IMR-90 (cell line): ENCODE measurements at regions not wholly inside any gene's neighbourhood (a gene's known extent, or its start where the extent isn't known, plus 50 kb on each side); places are given as distances from the start of the nearest gene placed in this dataset.

ENCODE experiments used
- ATAC-seq: fragments of 200-7000 bp; cut with Tn5 transposase; 2 replicates; pipeline ENCODE4 v1.9.1; 2020; ENCODE audit warnings: low read depth, mild to moderate bottlenecking, moderate library complexity
- BruUV-seq: library from RNA; stranded (reverse); fragments of 400-500 nt; replicated peaks from 2 replicates; lab custom pipeline; 2021; lab: Mats Ljungman, UMichigan
- CTCF ChIA-PET: fragments of 300-600 bp; formaldehyde crosslinking; extraction: SDS; loops from one replicate; lab custom pipeline; 2021; ENCODE audit warnings: antibody characterized with exemption; lab: Yijun Ruan, JAX
- POLR2A ChIA-PET: fragments of 300-600 bp; sonication (Branson Sonifier 250); formaldehyde crosslinking; loops from one replicate; lab custom pipeline; 2022; ENCODE audit warnings: antibody characterized with exemption; ENCODE audit not compliant: unreplicated experiment; lab: Charles Lee
- DNase-seq: peaks from one replicate; pipeline ENCODE4 v3.0.0; 2013
- H2AFZ ChIP-seq: replicated peaks from 2 replicates; pipeline ENCODE3; 2013; ENCODE audit warnings: low read length, mild to moderate bottlenecking; ENCODE audit not compliant: poor library complexity
- H2AK5ac ChIP-seq: 2 replicates; pipeline ENCODE4 v1.6.1; 2013; ENCODE audit warnings: low read depth, low read length, inconsistent platforms
- H2AK9ac ChIP-seq: replicated peaks from 2 replicates; pipeline ENCODE3; 2013; ENCODE audit warnings: mild to moderate bottlenecking, low read depth, low read length, moderate library complexity; ENCODE audit not compliant: poor library complexity
- H2BK120ac ChIP-seq: 2 replicates; pipeline ENCODE4 v1.6.1; 2013; ENCODE audit warnings: low read depth, low read length, inconsistent platforms
- H2BK15ac ChIP-seq: 3 replicates; pipeline ENCODE4 v1.6.1; 2013; ENCODE audit warnings: low read depth, low read length, inconsistent platforms
- H2BK20ac ChIP-seq: 2 replicates; pipeline ENCODE4 v1.6.1; 2013; ENCODE audit warnings: low read depth, mild to moderate bottlenecking, inconsistent platforms, low read length, moderate library complexity
- H2BK5ac ChIP-seq: 2 replicates; pipeline ENCODE4 v1.6.1; 2013; ENCODE audit warnings: mild to moderate bottlenecking, low read depth, low read length, inconsistent platforms; ENCODE audit not compliant: poor library complexity, severe bottlenecking
- H3K14ac ChIP-seq: replicated peaks from 2 replicates; pipeline ENCODE4 v1.6.1; 2013; ENCODE audit warnings: low read depth, low read length, inconsistent platforms
- H3K18ac ChIP-seq: 2 replicates; pipeline ENCODE4 v1.6.1; 2013; ENCODE audit warnings: low read depth, low read length, control low read depth
- H3K23ac ChIP-seq: 2 replicates; pipeline ENCODE4 v1.6.1; 2013; ENCODE audit warnings: low read depth, low read length, inconsistent platforms
- H3K27ac ChIP-seq: 2 replicates; pipeline ENCODE4 v1.5.1; 2013; ENCODE audit warnings: mild to moderate bottlenecking, control low read depth, low read length; ENCODE audit not compliant: insufficient read depth
- H3K27me3 ChIP-seq: 2 replicates; pipeline ENCODE4 v1.6.1; 2013; ENCODE audit warnings: low read length; ENCODE audit not compliant: control insufficient read depth, insufficient read depth
- H3K36me3 ChIP-seq: 2 replicates; pipeline ENCODE4 v1.6.1; 2013; ENCODE audit warnings: low read length, mixed read lengths; ENCODE audit not compliant: control insufficient read depth, insufficient read depth
- H3K4ac ChIP-seq: 2 replicates; pipeline ENCODE4 v1.6.1; 2013; ENCODE audit warnings: low read depth, low read length, inconsistent platforms
- H3K4me1 ChIP-seq: 2 replicates; pipeline ENCODE4 v1.6.1; 2013; ENCODE audit warnings: low read length, mixed read lengths; ENCODE audit not compliant: control insufficient read depth, insufficient read depth
- H3K4me2 ChIP-seq: 2 replicates; pipeline ENCODE4 v1.6.1; 2013; ENCODE audit warnings: low read depth, mild to moderate bottlenecking, control low read depth, low read length, moderate library complexity
- H3K4me3 ChIP-seq: 2 replicates; pipeline ENCODE4 v1.5.1; 2013; ENCODE audit warnings: low read depth, mild to moderate bottlenecking, control low read depth, low read length, moderate library complexity; ENCODE audit not compliant: insufficient read depth
- H3K56ac ChIP-seq: 2 replicates; pipeline ENCODE4 v1.6.1; 2013; ENCODE audit warnings: low read length, inconsistent platforms; ENCODE audit not compliant: insufficient read depth; ENCODE audit errors: extremely low read depth
- H3K79me1 ChIP-seq, 2 experiments: 2 replicates each; pipeline ENCODE4 v1.6.1; 2013; ENCODE audit warnings: low read length in 2 of 2, inconsistent platforms in 1 of 2, low read depth in 1 of 2
- H3K9ac ChIP-seq: 2 replicates; pipeline ENCODE4 v1.6.1; 2013; ENCODE audit warnings: low read depth, low read length, control low read depth
- H3K9me1 ChIP-seq: 2 replicates; pipeline ENCODE4 v1.6.1; 2013; ENCODE audit warnings: low read length, inconsistent platforms; ENCODE audit not compliant: insufficient read depth
- H3K9me3 ChIP-seq: 2 replicates; pipeline ENCODE4 v1.6.1; 2013; ENCODE audit warnings: low read length; ENCODE audit not compliant: control insufficient read depth, insufficient read depth
- H4K20me1 ChIP-seq: 2 replicates; pipeline ENCODE4 v1.6.1; 2013; ENCODE audit warnings: low read length, inconsistent platforms; ENCODE audit not compliant: insufficient read depth
- H4K5ac ChIP-seq: 2 replicates; pipeline ENCODE4 v1.6.1; 2013; ENCODE audit warnings: mild to moderate bottlenecking, low read depth, low read length, control low read depth
- H4K8ac ChIP-seq, 2 experiments: 2 replicates each; pipeline ENCODE4 v1.6.1; 2013; ENCODE audit warnings: low read depth in 2 of 2, low read length in 2 of 2, control low read depth in 1 of 2, inconsistent platforms in 1 of 2
- H4K91ac ChIP-seq: 2 replicates; pipeline ENCODE4 v1.6.1; 2013; ENCODE audit warnings: low read depth, low read length, inconsistent platforms; ENCODE audit not compliant: insufficient read depth
- BHLHE40 ChIP-seq: fragments of 150-350 bp; IDR thresholded peaks from 2 replicates; pipeline ENCODE4 v1.6.1; 2016; ENCODE audit warnings: mild to moderate bottlenecking, low read depth, low read length
- CEBPB ChIP-seq: IDR thresholded peaks from 2 replicates; pipeline ENCODE4 v1.6.1; 2012; ENCODE audit warnings: low read depth, low read length, improper control_type of control experiment
- CHD1 ChIP-seq: IDR thresholded peaks from 2 replicates; pipeline ENCODE4 v1.6.1; 2012; ENCODE audit warnings: low read depth, low read length, improper control_type of control experiment
- CTCF ChIP-seq: conservative IDR thresholded peaks from 2 replicates; pipeline ENCODE4 v1.5.1; 2012; ENCODE audit warnings: mild to moderate bottlenecking, low read depth, low read length, improper control_type of control experiment
- ELK1 ChIP-seq: fragments of 150-350 bp; IDR thresholded peaks from 2 replicates; pipeline ENCODE4 v1.6.1; 2016; ENCODE audit warnings: low read depth, mild to moderate bottlenecking, low read length, moderate library complexity, borderline replicate concordance
- FOS ChIP-seq: fragments of 150-350 bp; IDR thresholded peaks from 2 replicates; pipeline ENCODE4 v1.6.1; 2016; ENCODE audit warnings: low read depth, low read length
- MAFK ChIP-seq: IDR thresholded peaks from 2 replicates; pipeline ENCODE4 v1.6.1; 2012; ENCODE audit warnings: low read depth, low read length, improper control_type of control experiment
- MAZ ChIP-seq: IDR thresholded peaks from 2 replicates; pipeline ENCODE4 v1.6.1; 2012; ENCODE audit warnings: low read depth, mild to moderate bottlenecking, low read length, improper control_type of control experiment, moderate library complexity, borderline replicate concordance
- MXI1 ChIP-seq: IDR thresholded peaks from 2 replicates; pipeline ENCODE4 v1.6.1; 2012; ENCODE audit warnings: low read depth, mild to moderate bottlenecking, low read length, moderate library complexity, borderline replicate concordance
- NFE2L2 ChIP-seq: fragments of 150-350 bp; IDR thresholded peaks from 2 replicates; pipeline ENCODE4 v1.6.1; 2016; ENCODE audit warnings: low read depth, mild to moderate bottlenecking, low read length
- POLR2A ChIP-seq: IDR thresholded peaks from 2 replicates; pipeline ENCODE4 v1.6.1; 2012; ENCODE audit warnings: mild to moderate bottlenecking, low read depth, low read length
- RAD21 ChIP-seq: IDR thresholded peaks from 2 replicates; pipeline ENCODE4 v1.6.1; 2012; ENCODE audit warnings: low read length, improper control_type of control experiment
- RCOR1 ChIP-seq: IDR thresholded peaks from 2 replicates; pipeline ENCODE4 v1.6.1; 2012; ENCODE audit warnings: mild to moderate bottlenecking, low read length, improper control_type of control experiment; ENCODE audit not compliant: insufficient replicate concordance
- RFX5 ChIP-seq: IDR thresholded peaks from 2 replicates; pipeline ENCODE4 v1.8.0; 2012; ENCODE audit warnings: low read depth, mild to moderate bottlenecking, low read length, moderate library complexity
- SMC3 ChIP-seq: fragments of 150-350 bp; IDR thresholded peaks from 2 replicates; pipeline ENCODE4 v1.6.1; 2016; ENCODE audit warnings: low read depth, mild to moderate bottlenecking, antibody characterized with exemption, low read length, moderate library complexity
- WGBS, 2 experiments: methylation state at CpG; one replicate each; pipeline versions ENCODE4 v1.1.5 to v1.1.7; 2013; ENCODE audit warnings: missing lambda C conversion rate in 2 of 2; ENCODE audit not compliant: insufficient read length in 1 of 2; ENCODE audit errors: extremely low coverage in 2 of 2; 5-methylcytosine and 5-hydroxymethylcytosine counted together
- dilution Hi-C: fragments of 300-500 bp; cut with HindIII; formaldehyde crosslinking; loops from one replicate; pipeline ENCODE4 v1.14.3; 2018; ENCODE audit warnings: low sequenced_read_pairs; ENCODE audit not compliant: unreplicated experiment
- in situ Hi-C: fragments of 300-500 bp; cut with MboI; formaldehyde crosslinking; loops from 3 replicates; pipeline ENCODE4 v1.14.3; 2019; ENCODE audit warnings: low sequenced_read_pairs, inconsistent platforms, mixed read lengths
- intact Hi-C: fragments of 100-400 bp; cut with micrococcal nuclease; formaldehyde crosslinking; loops from 2 replicates; pipeline ENCODE4 v1.10.0; 2022
- TF ChIP-seq, protein P1 (sequence below): fragments of 150-350 bp; IDR thresholded peaks from 2 replicates; pipeline ENCODE4 v1.6.1; 2017; ENCODE audit warnings: mild to moderate bottlenecking, antibody characterized with exemption, low read length, low read depth

- dilution Hi-C loops (no loop called here), intact Hi-C loops (no loop called here), in situ Hi-C loops (no loop called here)
- no peaks in the 10 kb centered on the region for H3K27me3 ChIP-seq
- no peak overlapping the region; the same call in 1 of the 2 replicates for H4K5ac ChIP-seq
- H3K4me1 ChIP-seq: peaks cover 3% of the 10 kb centered on the region; the same call in 1 of the 2 replicates
- H3K9me3 ChIP-seq: no peaks in the 10 kb centered on the region
- H3K27ac ChIP-seq: no peak overlapping the region
- no peak overlapping the region for H2BK15ac ChIP-seq
- H3K4me3 ChIP-seq: no peak overlapping the region
- H4K8ac ChIP-seq: no peak overlapping the region
- H3K18ac ChIP-seq: no peak overlapping the region
- no peaks in the 10 kb centered on the region for H4K20me1 ChIP-seq
- no peak overlapping the region for H2AFZ ChIP-seq
- no peak overlapping the region for H2AK5ac ChIP-seq
- no peak overlapping the region for H3K14ac ChIP-seq
- ChIA-PET CTCF (interaction anchor here (1.0 kb wide), 1 partner anchor 234 kb away, joined by 3 read pairs; no protein-coding TSS in a partner anchor), POLR2A (no interaction called here)
- no peak overlapping the region for H3K9ac ChIP-seq
- no peak overlapping the region for H2BK120ac ChIP-seq
- peaks cover 4% of the 10 kb centered on the region; the same call in 1 of the 2 replicates for H3K36me3 ChIP-seq
- WGBS, 2 experiments: 75% methylated on average over 1 of the region's 1 CpG; no CpG with 5 or more reads in 1 of the 2 experiments
- no TSS peak for BruUV-seq
- H3K79me1 ChIP-seq: no peaks in the 10 kb centered on the region
- TF ChIP-seq MAFK (no peak), NFE2L2 (no peak), RAD21 (no peak), SMC3 (no peak), CHD1 (no peak), MXI1 (no peak), RFX5 (no peak), CEBPB (no peak), ELK1 (no peak), RCOR1 (no peak), BHLHE40 (no peak), POLR2A (no peak), MAZ (no peak), CTCF (no peak), FOS (no peak)
- TF ChIP-seq, protein P1, sequence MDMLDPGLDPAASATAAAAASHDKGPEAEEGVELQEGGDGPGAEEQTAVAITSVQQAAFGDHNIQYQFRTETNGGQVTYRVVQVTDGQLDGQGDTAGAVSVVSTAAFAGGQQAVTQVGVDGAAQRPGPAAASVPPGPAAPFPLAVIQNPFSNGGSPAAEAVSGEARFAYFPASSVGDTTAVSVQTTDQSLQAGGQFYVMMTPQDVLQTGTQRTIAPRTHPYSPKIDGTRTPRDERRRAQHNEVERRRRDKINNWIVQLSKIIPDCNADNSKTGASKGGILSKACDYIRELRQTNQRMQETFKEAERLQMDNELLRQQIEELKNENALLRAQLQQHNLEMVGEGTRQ: no peak
- no peak overlapping the region for H4K91ac ChIP-seq
- H3K4ac ChIP-seq: no peak overlapping the region
- H3K56ac ChIP-seq: no peak overlapping the region
- no peaks in the 10 kb centered on the region; the same call in 1 of the 2 replicates for H3K9me1 ChIP-seq
- no peak overlapping the region for H3K23ac ChIP-seq
- DNase-seq (no peak), ATAC-seq (no peak)
- H2AK9ac ChIP-seq: no peak overlapping the region
- H3K4me2 ChIP-seq: no peak overlapping the region; the same call in 1 of the 2 replicates
- H2BK5ac ChIP-seq: no peak overlapping the region
- H2BK20ac ChIP-seq: no peak overlapping the region
Observed at GRCh38 chr6:154909311-154909710, 85.8 kb upstream of the TIAM2 start.
